IPS DF 19.7 (cell line): ENCODE measurements at regions not wholly inside any gene's neighbourhood (a gene's known extent, or its start where the extent isn't known, plus 50 kb on each side); places are given as distances from the start of the nearest gene placed in this dataset.
"Not testable (repeated sequence)": the region's sequence is repeated elsewhere in the genome, so short reads cannot be mapped to it uniquely, and the experiment has no call there.

ENCODE experiments used
- DNase-seq: peaks from one replicate; pipeline ENCODE4 v3.0.0-alpha.2; 2013; ENCODE audit warnings: low read depth, low spot score

GRCh38 chr12:66774929-66775328, 96.1 kb upstream of the GRIP1 start:
- no peak for DNase-seq

- no peak for DNase-seq
Observed at GRCh38 chr12:66775871-66776270, 97.0 kb upstream of the GRIP1 start.

DNA sequence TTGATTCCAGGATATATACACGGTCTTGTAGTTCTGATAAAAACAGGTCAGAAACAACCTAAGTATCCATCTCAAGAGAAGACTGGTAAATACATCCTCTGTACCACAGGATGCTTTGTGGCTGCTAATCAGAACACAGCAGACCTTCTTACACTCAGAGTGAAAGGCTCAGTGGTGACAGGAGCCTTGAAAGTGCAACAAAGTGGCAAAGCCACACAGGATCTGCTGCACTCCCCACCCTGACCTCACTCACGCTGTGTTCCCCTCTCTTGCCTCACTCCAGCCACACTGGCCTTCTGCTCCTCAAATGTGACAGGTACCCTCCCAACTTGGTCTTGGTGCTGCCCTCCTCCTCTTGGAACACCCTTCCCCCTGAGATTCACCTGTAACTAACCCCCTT, 98.1 kb upstream of the GRIP1 start:
- DNase-seq: no peak

DNA sequence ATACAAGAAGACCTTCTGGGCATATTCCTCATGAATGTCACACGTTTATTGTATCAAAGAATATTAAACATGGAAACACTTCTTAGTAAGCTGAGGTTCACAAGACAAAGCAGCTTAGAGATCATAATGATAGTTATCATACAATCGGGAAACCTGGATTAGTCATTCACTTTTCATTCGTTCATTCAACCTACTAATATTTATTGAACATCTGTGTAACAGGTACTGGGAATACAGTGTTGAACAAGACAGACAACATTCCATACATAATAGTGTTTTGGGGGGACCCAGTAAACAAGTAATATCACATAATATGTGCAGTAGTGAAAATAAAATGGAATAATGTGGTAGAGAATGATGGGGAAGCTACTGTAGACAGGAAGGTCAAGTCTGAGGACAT, 100.6 kb upstream of the GRIP1 start:
- no peak for DNase-seq

GRCh38 chr12:66786531-66787308, 107.8 kb upstream of the GRIP1 start:
- no peak for DNase-seq

DNA sequence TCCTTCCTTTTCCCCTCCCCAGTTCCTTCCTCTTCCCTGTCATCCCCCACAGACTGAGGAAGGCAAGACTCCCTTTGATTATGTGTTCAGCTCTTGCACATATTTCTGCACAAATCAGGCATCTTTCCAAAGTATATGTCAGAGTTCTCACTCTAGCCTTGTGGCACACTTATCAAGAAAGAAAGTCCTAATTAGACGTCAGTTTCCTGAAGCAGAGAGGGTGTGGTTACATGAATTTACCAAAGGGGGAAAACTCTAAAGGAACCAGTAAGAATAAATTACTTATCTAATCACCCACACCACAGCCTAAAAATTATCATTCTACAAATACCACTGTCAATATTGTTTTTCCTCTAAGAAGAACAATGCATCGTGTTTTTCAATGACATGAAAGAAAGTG, 120.7 kb upstream of the GRIP1 start:
- DNase-seq: no peak

- DNase-seq: no peak
Observed at GRCh38 chr12:66800046-66800445, 121.2 kb upstream of the GRIP1 start.

- no peak for DNase-seq
Observed at GRCh38 chr12:66803930-66804329, 125.1 kb upstream of the GRIP1 start.

- DNase-seq: no peak
Observed at GRCh38 chr12:66804563-66804974, 125.7 kb upstream of the GRIP1 start.

DNA sequence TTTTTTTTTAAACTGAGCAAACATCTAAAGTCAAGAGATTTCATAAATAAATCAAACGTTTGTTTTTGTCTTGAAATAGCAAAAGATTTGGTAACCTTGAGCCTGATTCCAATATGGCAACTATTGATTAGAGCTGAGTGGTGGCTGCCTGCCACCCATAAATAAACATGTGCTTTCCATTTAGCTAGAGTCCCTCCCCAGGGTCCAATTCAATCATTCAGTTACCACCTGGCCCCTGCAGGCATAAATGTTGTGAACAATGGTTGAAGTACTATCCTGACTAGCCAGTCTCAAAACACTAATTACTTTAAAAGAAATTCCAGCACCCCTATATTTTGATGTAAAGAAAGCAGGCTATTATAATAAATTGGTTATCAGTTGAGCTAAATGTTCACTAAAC, 129.7 kb upstream of the GRIP1 start:
- no peak for DNase-seq

DNA sequence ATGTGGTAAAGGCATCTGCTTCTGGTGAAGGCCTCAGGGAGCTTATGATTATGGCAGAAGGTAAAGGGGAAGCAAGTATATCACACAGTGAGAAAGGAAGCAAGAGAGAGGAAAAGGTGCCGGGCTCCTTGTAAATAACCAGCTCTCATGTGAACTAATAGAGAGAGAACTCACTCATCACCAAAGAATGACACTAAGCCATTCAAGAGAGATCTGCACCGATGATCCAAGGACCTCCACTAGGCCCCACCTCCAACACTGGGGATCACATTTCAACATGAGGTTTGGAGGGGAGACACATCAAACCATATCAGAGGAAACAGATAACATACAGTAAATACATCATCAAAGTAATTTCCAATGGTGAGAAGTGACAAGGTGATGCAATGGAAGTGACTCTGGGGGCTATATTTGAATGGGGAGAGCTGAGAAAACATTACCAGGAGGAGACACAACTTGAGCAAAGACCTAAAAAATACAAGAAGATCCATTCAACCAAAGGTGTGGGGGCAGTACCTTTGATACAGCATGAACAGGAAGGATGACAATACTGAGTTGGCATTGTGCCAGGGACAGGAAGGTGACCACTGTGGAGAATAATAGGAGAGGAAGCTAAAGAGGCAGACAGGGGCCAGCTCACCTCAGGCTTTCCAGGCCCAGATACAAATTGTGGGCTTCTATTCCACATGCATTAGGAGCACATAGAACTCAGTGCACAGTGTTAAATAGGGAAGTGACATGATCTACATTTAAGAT, 134.4 kb upstream of the GRIP1 start:
- no peak for DNase-seq

- no peak for DNase-seq
Observed at GRCh38 chr12:66819587-66819986, 140.7 kb upstream of the GRIP1 start.

DNA sequence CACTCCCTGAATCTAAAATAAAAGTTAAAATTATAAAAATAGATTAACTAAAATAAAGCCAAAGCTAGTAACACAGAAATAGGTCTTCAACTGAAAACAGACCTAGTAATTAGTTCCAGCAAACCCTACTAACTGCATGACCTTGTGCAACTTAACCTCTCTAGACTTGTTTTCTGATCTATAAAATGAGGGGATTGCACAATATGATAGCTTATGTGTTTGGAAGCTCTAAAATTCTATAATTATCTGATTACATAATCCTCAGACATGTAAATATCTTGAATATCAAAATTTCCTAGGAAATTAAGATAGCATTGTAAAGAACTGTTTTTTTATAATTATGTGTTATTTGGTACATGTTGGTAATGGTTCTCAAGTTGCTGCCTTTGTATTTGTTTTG, 144.1 kb upstream of the GRIP1 start:
- no peak for DNase-seq

- no peak for DNase-seq
Observed at GRCh38 chr12:66823857-66824570, 145.1 kb upstream of the GRIP1 start.

GRCh38 chr12:66825921-66826320, 147.0 kb upstream of the GRIP1 start:
- DNase-seq: not testable (repeated sequence)

- no peak for DNase-seq
Observed at GRCh38 chr12:66829660-66830325, 150.9 kb upstream of the GRIP1 start.

- DNase-seq: no peak
Observed at GRCh38 chr12:66831495-66831894, 152.6 kb upstream of the GRIP1 start.

- no peak for DNase-seq
Observed at GRCh38 chr12:66832997-66833396, 154.1 kb upstream of the GRIP1 start.

DNA sequence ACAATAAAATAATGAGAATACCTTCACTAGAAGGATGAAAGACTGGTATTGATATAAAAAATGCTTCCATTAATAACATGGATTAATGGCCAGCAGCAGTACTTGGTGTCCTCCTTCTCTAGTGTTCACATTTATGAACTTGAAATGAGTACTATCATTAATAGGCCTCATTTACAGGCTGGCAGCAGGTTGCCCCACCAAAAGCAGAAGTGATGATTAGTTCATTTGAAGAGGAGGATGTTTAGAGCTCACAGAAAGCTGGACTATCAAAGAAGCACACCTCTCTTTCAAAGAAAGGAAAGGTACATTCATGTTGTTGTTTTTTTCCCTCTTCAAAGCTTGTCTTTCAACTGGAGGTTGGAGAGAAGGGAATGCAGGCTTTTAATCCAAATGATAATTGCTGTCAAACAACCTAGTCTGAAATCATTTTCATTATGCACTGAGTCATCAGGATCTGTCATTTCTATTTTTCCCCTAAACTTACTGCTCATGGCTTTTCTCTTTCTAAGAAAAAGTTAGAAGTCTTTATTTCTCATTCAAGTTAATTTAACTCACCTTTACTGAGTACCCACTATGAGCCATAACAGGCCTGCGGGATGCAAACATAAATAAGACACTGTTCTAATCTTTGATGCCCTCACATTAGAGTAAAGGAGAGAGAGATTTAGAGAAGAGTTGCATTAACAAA, 157.9 kb upstream of the GRIP1 start:
- DNase-seq: no peak

DNA sequence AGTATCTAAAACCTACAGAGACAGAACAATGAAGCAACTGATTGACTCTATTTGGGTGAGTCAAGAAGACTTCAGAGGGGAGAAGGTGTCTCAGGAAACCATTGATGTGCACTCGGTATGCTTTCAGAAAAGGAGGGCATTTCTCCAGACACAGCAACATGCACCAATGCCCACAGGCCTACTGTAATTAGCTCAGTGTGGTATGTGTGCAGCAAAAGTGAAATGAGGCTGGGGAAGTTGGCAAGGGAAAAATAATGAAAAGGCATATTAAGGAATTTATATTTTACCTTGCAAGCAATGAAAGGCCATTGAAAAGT, 158.4 kb upstream of the GRIP1 start:
- no peak for DNase-seq

- no peak for DNase-seq
Observed at GRCh38 chr12:66838366-66838765, 159.5 kb upstream of the GRIP1 start.

DNA sequence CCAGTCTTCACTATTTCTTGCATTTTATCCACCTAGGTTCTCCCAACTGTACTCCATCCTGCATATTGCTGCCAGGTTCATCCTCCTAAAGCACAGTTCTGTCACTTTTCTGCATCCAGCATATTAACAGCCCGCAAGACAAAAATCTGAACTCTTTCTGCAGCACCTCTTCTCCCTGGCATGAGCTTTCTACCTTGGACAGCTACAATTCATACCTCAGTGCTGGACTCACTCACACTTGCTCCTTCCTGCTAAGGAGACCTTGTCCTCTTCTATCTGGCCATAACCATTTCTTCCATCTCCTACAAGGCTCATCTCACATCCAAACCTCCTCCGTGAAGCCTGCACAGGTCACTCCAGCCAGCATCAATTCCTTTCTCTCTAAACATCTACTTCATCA, 170.1 kb upstream of the GRIP1 start:
- DNase-seq: no peak
